ENCODE measurements at regions not wholly inside any gene's neighbourhood (a gene's known extent, or its start where the extent isn't known, plus 50 kb on each side); places are given as distances from the start of the nearest gene placed in this dataset.

DNA sequence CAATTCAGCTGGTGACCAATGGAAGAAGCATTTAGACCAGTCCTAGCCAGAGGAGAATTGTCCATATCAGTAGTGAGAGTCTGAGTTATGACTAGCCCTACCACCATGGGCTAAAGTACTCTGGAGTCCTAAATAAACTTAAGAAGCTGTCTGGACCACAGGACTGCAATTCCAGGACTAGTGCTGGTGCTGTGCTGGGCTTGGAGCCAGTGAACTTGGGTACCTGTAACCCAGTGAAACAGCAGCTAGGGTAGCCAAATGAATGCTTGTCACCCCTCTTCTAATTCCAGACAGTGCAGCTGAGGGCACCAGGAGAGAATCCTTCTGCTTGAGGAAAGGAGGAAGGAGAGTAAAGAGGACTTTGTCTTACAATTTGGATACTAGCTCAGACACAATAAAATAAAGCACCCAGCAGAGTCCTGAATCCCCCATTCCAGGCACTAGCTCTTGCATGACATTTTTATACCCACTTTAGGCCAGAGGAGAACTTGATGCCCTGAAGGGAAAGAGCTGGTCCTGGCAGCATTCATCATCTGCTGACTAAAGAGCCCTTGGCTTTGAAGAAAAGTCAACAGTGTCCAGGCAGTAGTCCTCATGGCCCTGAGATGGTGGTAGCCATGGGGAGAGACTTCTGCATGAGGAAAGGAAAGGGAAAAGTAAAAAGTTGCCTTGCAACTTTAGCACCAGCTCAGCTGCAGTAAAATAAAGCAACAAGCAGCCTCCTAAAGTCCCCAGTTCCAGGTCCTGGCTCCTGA is 2675.7 kb downstream of the PCDH7 start:
- no peak overlapping the region for H3K9ac ChIP-seq (ENCODE audit: low read length)
- intact Hi-C loops (cut with micrococcal nuclease): no loop called here
- no peaks in the 10 kb centered on the region for H3K27me3 ChIP-seq (ENCODE audit: low read length)
- no peaks in the 10 kb centered on the region for H4K20me1 ChIP-seq (ENCODE audit: low read length)
- H3K79me2 ChIP-seq (ENCODE audit: low read length): no peaks in the 10 kb centered on the region
- no peak overlapping the region for H3K27ac ChIP-seq (ENCODE audit: low read length)
- no peaks in the 10 kb centered on the region for H3F3A ChIP-seq (ENCODE audit: low read length, unreplicated experiment)
- no TSS peak for BruUV-seq (replicated peaks)
- TF ChIP-seq, protein P1, sequence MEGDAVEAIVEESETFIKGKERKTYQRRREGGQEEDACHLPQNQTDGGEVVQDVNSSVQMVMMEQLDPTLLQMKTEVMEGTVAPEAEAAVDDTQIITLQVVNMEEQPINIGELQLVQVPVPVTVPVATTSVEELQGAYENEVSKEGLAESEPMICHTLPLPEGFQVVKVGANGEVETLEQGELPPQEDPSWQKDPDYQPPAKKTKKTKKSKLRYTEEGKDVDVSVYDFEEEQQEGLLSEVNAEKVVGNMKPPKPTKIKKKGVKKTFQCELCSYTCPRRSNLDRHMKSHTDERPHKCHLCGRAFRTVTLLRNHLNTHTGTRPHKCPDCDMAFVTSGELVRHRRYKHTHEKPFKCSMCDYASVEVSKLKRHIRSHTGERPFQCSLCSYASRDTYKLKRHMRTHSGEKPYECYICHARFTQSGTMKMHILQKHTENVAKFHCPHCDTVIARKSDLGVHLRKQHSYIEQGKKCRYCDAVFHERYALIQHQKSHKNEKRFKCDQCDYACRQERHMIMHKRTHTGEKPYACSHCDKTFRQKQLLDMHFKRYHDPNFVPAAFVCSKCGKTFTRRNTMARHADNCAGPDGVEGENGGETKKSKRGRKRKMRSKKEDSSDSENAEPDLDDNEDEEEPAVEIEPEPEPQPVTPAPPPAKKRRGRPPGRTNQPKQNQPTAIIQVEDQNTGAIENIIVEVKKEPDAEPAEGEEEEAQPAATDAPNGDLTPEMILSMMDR (conservative IDR thresholded peaks at IDR 0.05; ENCODE audit: low read depth, low read length): no peak
- TF ChIP-seq EZH2 (IDR thresholded peaks at IDR 0.05; ENCODE audit: low read length, unreplicated experiment) (no peak), EZH2phosphoT487 (IDR thresholded peaks at IDR 0.05; ENCODE audit: borderline replicate concordance, low read length) (no peak)
- H3K9me2 ChIP-seq (replicated peaks; ENCODE audit: low read length): no peaks in the 10 kb centered on the region
- CTCF ChIA-PET: no interaction called here
- H3K4me2 ChIP-seq (ENCODE audit: low read length): no peak overlapping the region
- POLR2A ChIA-PET (ENCODE audit: unreplicated experiment): no interaction called here
- H3K36me3 ChIP-seq (ENCODE audit: low read depth, low read length): no peaks in the 10 kb centered on the region
- no peaks in the 10 kb centered on the region for H3K9me3 ChIP-seq (ENCODE audit: low read length)
- ATAC-seq: no peak
- no peak overlapping the region for H2AFZ ChIP-seq (ENCODE audit: low read length)
- no peaks in the 10 kb centered on the region for H3K4me1 ChIP-seq (ENCODE audit: insufficient read depth, low read length)
- DNase-seq: no peak
- no peak overlapping the region for H3K4me3 ChIP-seq (ENCODE audit: low read length)

DNA sequence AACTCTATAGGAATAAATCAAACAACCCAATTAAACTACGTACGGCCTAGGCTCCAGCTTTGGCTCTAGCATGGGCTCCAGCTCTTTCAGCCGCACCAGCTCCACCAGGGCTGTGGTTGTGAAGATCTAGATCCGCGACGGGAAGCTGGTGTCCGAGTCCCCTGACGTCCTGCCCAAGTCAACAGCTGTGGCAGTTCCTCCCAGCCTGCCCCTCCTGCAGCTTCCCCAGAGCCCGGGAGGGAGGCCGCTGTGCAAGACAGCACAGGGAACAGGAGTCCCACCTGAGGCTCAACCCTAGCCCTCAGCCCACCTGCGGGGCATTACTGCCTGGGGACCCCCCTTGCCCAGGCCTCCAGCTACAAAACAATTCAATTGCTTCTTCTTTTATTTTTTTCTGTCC is 2680.3 kb downstream of the PCDH7 start:
- no peaks in the 10 kb centered on the region for H3K9me2 ChIP-seq (replicated peaks; ENCODE audit: low read length)
- ATAC-seq (no peak), DNase-seq (no peak)
- H2AFZ ChIP-seq (ENCODE audit: low read length): no peak overlapping the region
- H4K20me1 ChIP-seq (ENCODE audit: low read length): no peaks in the 10 kb centered on the region
- no peaks in the 10 kb centered on the region for H3K27me3 ChIP-seq (ENCODE audit: low read length)
- H3K4me3 ChIP-seq (ENCODE audit: low read length): no peak overlapping the region
- H3K9ac ChIP-seq (ENCODE audit: low read length): no peak overlapping the region
- POLR2A ChIA-PET (ENCODE audit: unreplicated experiment): no interaction called here
- no peaks in the 10 kb centered on the region for H3K9me3 ChIP-seq (ENCODE audit: low read length)
- no peaks in the 10 kb centered on the region for H3K4me1 ChIP-seq (ENCODE audit: insufficient read depth, low read length)
- no peaks in the 10 kb centered on the region for H3K36me3 ChIP-seq (ENCODE audit: low read depth, low read length)
- no TSS peak for BruUV-seq (replicated peaks)
- intact Hi-C loops (cut with micrococcal nuclease): no loop called here
- no peaks in the 10 kb centered on the region for H3K79me2 ChIP-seq (ENCODE audit: low read length)
- CTCF ChIA-PET: no interaction called here
- no peak overlapping the region for H3K4me2 ChIP-seq (ENCODE audit: low read length)
- H3F3A ChIP-seq (ENCODE audit: low read length, unreplicated experiment): no peaks in the 10 kb centered on the region
- TF ChIP-seq EZH2 (IDR thresholded peaks at IDR 0.05; ENCODE audit: low read length, unreplicated experiment) (no peak), EZH2phosphoT487 (IDR thresholded peaks at IDR 0.05; ENCODE audit: borderline replicate concordance, low read length) (no peak)
- TF ChIP-seq, protein P1 (conservative IDR thresholded peaks at IDR 0.05; ENCODE audit: low read depth, low read length): no peak
- H3K27ac ChIP-seq (ENCODE audit: low read length): no peak overlapping the region

DNA sequence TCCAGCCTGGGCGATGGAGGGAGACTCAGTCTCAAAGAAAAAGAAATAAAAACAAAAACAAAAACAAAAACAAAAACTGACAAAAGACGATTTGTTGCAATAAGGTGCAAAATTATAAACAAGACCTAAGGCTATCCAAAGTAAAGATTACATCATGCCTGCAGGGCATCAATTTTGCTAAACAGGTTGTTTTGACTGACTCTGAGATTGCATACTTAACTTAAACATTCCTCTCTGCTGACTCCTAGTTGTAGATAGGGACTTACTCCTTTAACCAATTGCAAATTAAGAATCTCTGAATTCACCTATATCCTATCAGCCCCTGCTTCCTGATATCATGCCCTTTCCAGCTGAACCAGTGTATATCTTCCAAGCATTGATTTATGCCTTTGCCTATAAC is 2687.3 kb downstream of the PCDH7 start:
- POLR2A ChIA-PET (ENCODE audit: unreplicated experiment): no interaction called here
- BruUV-seq (replicated peaks): no TSS peak
- intact Hi-C loops (cut with micrococcal nuclease): no loop called here
- ATAC-seq: no peak
- Histone ChIP-seq H2AFZ (ENCODE audit: low read length) (no peak overlapping the region), H3K4me2 (ENCODE audit: low read length) (no peak overlapping the region), H3K9me3 (ENCODE audit: low read length) (no peaks in the 10 kb centered on the region), H3K27ac (ENCODE audit: low read length) (no peak overlapping the region), H3K4me3 (ENCODE audit: low read length) (no peak overlapping the region), H3K36me3 (ENCODE audit: low read depth, low read length) (no peaks in the 10 kb centered on the region), H3K27me3 (ENCODE audit: low read length) (no peaks in the 10 kb centered on the region), H3K79me2 (ENCODE audit: low read length) (no peaks in the 10 kb centered on the region), H4K20me1 (ENCODE audit: low read length) (no peaks in the 10 kb centered on the region), H3K9ac (ENCODE audit: low read length) (no peak overlapping the region), H3K4me1 (ENCODE audit: insufficient read depth, low read length) (peaks cover 6% of the 10 kb centered on the region), H3F3A (ENCODE audit: low read length, unreplicated experiment) (no peaks in the 10 kb centered on the region), H3K9me2 (replicated peaks; ENCODE audit: low read length) (no peaks in the 10 kb centered on the region)
- peak; percentile 61 for DNase-seq
- CTCF ChIA-PET: no interaction called here
- TF ChIP-seq, protein P1 (conservative IDR thresholded peaks at IDR 0.05; ENCODE audit: low read depth, low read length): no peak
- no peak for TF ChIP-seq EZH2phosphoT487 (IDR thresholded peaks at IDR 0.05; ENCODE audit: borderline replicate concordance, low read length)
- TF ChIP-seq EZH2 (IDR thresholded peaks at IDR 0.05; ENCODE audit: low read length, unreplicated experiment): no peak
